B cell (primary cell): ENCODE measurements at regions not wholly inside any gene's neighbourhood (a gene's known extent, or its start where the extent isn't known, plus 50 kb on each side); places are given as distances from the start of the nearest gene placed in this dataset.

Experiments used
- CTCF ChIP-seq: fragments of 200-600 bp; IDR thresholded peaks from one replicate; pipeline ENCODE4 v1.8.0; 2022; ENCODE audit warnings: antibody characterized with exemption, mild to moderate bottlenecking
- EZH2 ChIP-seq: IDR thresholded peaks from 2 replicates; pipeline ENCODE4 v1.6.1; 2012; ENCODE audit warnings: borderline replicate concordance, low read depth, mild to moderate bottlenecking, moderate library complexity, low read length; ENCODE audit not compliant: insufficient read depth, poor library complexity, severe bottlenecking

DNA sequence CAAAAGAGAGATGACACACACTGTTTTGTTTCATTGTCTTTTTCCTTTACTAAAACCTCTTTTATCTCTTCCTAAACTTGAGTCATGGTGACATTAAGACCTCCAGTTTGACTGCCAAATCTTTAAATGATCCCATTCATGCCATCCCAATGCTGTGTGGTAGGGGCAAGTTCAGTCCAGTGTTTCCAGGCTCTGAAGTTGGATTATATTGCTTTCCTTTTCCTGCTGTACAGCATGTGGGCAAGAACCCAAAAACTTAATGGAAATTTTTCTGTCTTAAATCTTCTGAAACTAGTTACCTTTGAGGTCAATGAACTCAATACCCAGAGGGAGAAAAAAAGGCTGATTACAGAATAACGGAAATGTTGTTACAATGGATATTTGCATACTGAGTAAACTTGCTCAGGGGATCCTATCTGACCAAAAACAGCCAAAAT is 187.1 kb upstream of the FAR2 start:
- TF ChIP-seq CTCF (no peak), EZH2 (no peak)
